HCT116 (cell line): ENCODE measurements at regions not wholly inside any gene's neighbourhood (a gene's known extent, or its start where the extent isn't known, plus 50 kb on each side); places are given as distances from the start of the nearest gene placed in this dataset.

ENCODE experiments used
- ATAC-seq: fragments of 200-7000 bp; cut with Tn5 transposase; 2 replicates; pipeline ENCODE4 v1.9.1; 2020; ENCODE audit warnings: mild to moderate bottlenecking, moderate library complexity
- BruUV-seq: library from RNA; stranded (reverse); fragments of 400-500 nt; replicated peaks from 2 replicates; lab custom pipeline; 2021; lab: Mats Ljungman, UMichigan
- CTCF ChIA-PET: fragments of 300-600 bp; sonication (Branson Sonifier 250); formaldehyde crosslinking; loops from one replicate; lab custom pipeline; 2021; ENCODE audit warnings: antibody characterized with exemption; lab: Charles Lee
- POLR2A ChIA-PET: fragments of 300-600, 350-600 bp; sonication (Branson Sonifier 250); formaldehyde crosslinking; loops from one replicate; lab custom pipeline; 2021; ENCODE audit warnings: antibody characterized with exemption; lab: Charles Lee
- RAD21 ChIA-PET, 2 experiments: fragments of 300-600 bp; sonication (Branson Sonifier 250); formaldehyde crosslinking; loops; one replicate each; lab custom pipeline; 2023; ENCODE audit warnings: low total read pairs in 2 of 2; ENCODE audit not compliant: uncharacterized antibody in 2 of 2, unreplicated experiment in 2 of 2, low non-redundant PET in 1 of 2; lab: Charles Lee
- DNase-seq: peaks from one replicate; pipeline ENCODE4 v3.0.0-alpha.2; 2010; ENCODE audit warnings: low read depth, low spot score
- H2AFZ ChIP-seq: fragments of 200-600 bp; shearing (Covaris generic), sonication (generic); 2 replicates; pipeline ENCODE4 v1.6.1; 2017; ENCODE audit warnings: low read depth, mixed run types, mixed read lengths, antibody characterized with exemption, low read length; ENCODE audit not compliant: poor library complexity, severe bottlenecking
- H3K27ac ChIP-seq: 2 replicates; pipeline ENCODE4 v1.5.1; 2012; ENCODE audit warnings: low read depth, low read length
- H3K27me3 ChIP-seq: fragments of 200-600 bp; sonication (generic); 2 replicates; pipeline ENCODE4 v1.6.1; 2016; ENCODE audit warnings: mixed run types, low read length, mixed read lengths; ENCODE audit not compliant: insufficient read depth
- H3K36me3 ChIP-seq, 2 experiments: fragments of 200-500 bp in 1 of 2; fragments of 200-600 bp in 1 of 2; sonication (Bioruptor generic) in 1 of 2; sonication (generic) in 1 of 2; 2 replicates each; pipeline versions ENCODE4 v1.5.1 to v1.6.1; 2014 to 2016; ENCODE audit warnings: low read length in 2 of 2, inconsistent platforms in 1 of 2, mixed read lengths in 1 of 2, mixed run types in 1 of 2; ENCODE audit not compliant: insufficient read depth in 2 of 2, control insufficient read depth in 1 of 2
- H3K4me1 ChIP-seq, 2 experiments: fragments of 200-600 bp in 1 of 2; sonication (generic) in 1 of 2; 2 replicates each; pipeline versions ENCODE4 v1.5.1 to v1.6.1; 2012 to 2017; ENCODE audit warnings: low read length in 2 of 2, inconsistent platforms in 1 of 2, mild to moderate bottlenecking in 1 of 2, mixed read lengths in 1 of 2, mixed run types in 1 of 2, moderate library complexity in 1 of 2; ENCODE audit not compliant: insufficient read depth in 2 of 2, control insufficient read depth in 1 of 2
- H3K4me2 ChIP-seq: fragments of 200-600 bp; sonication (generic); 2 replicates; pipeline ENCODE4 v1.6.1; 2017; ENCODE audit warnings: mixed run types, low read length, mixed read lengths
- H3K4me3 ChIP-seq, 2 experiments: fragments of 200-600 bp in 1 of 2; sonication (generic) in 1 of 2; replicated peaks in 1 of 2; 2 replicates each; pipeline ENCODE4 v1.5.1; 2011 to 2016; ENCODE audit warnings: low read length in 2 of 2, control low read depth in 1 of 2, low read depth in 1 of 2, mild to moderate bottlenecking in 1 of 2, mixed read lengths in 1 of 2, mixed run types in 1 of 2
- H3K79me2 ChIP-seq: fragments of 200-600 bp; sonication (generic); 2 replicates; pipeline ENCODE4 v1.6.1; 2017; ENCODE audit warnings: mild to moderate bottlenecking, mixed run types, low read length, moderate library complexity, mixed read lengths; ENCODE audit not compliant: insufficient read depth
- H3K9ac ChIP-seq: fragments of 200-600 bp; sonication (generic); 2 replicates; pipeline ENCODE4 v1.6.1; 2016; ENCODE audit warnings: low read length, mixed read lengths
- H3K9me2 ChIP-seq: fragments of 200-600 bp; sonication (generic), shearing (Covaris generic); 2 replicates; pipeline ENCODE4 v1.6.1; 2017; ENCODE audit warnings: mixed run types, mild to moderate bottlenecking, moderate library complexity; ENCODE audit not compliant: insufficient read depth
- H3K9me3 ChIP-seq, 2 experiments: fragments of 200-500 bp in 1 of 2; fragments of 200-600 bp in 1 of 2; sonication (Bioruptor generic) in 1 of 2; sonication (generic) in 1 of 2; 2 replicates each; pipeline ENCODE4 v1.6.1; 2014 to 2017; ENCODE audit warnings: low read length in 2 of 2, mixed read lengths in 2 of 2, inconsistent platforms in 1 of 2, low read depth in 1 of 2, mild to moderate bottlenecking in 1 of 2, mixed run types in 1 of 2, moderate library complexity in 1 of 2; ENCODE audit not compliant: control insufficient read depth in 1 of 2, insufficient read depth in 1 of 2
- H4K20me1 ChIP-seq: fragments of 200-600 bp; sonication (generic), shearing (Covaris generic); 2 replicates; pipeline ENCODE4 v1.6.1; 2017; ENCODE audit warnings: mixed run types, mild to moderate bottlenecking, moderate library complexity; ENCODE audit not compliant: insufficient read depth
- ATF3 ChIP-seq: IDR thresholded peaks from 2 replicates; pipeline ENCODE4 v1.6.1; 2012
- EZH2phosphoT487 ChIP-seq: fragments of 200-600 bp; IDR thresholded peaks from 2 replicates; pipeline ENCODE4 v1.6.1; 2018; ENCODE audit warnings: antibody characterized with exemption, borderline replicate concordance
- JUND ChIP-seq: IDR thresholded peaks from 2 replicates; pipeline ENCODE4 v1.6.1; 2012
- POLR2AphosphoS5 ChIP-seq: IDR thresholded peaks from 2 replicates; pipeline ENCODE4 v1.6.1; 2011; ENCODE audit warnings: mild to moderate bottlenecking, low read depth, low read length, moderate library complexity
- TCF7L2 ChIP-seq: IDR thresholded peaks from 2 replicates; pipeline ENCODE4 v1.7.0; 2011; ENCODE audit warnings: borderline replicate concordance, inconsistent platforms; ENCODE audit not compliant: insufficient read depth, insufficient read length; ENCODE audit errors: extremely low read depth
- intact Hi-C: fragments of 100-400 bp; cut with micrococcal nuclease; formaldehyde crosslinking; loops from 2 replicates; pipeline ENCODE4 v1.10.0; 2022

GRCh38 chr3:81022339-81022738 is 739.1 kb downstream of the GBE1 start:
- POLR2A ChIA-PET = no interaction called here
- Histone ChIP-seq H3K9ac (no peak overlapping the region), H3K27me3 (no peaks in the 10 kb centered on the region), H3K9me3 (peaks cover 0 to 17% of the 10 kb centered on the region in 2 experiments; a peak in 2 of 4 replicates), H3K79me2 (no peaks in the 10 kb centered on the region), H2AFZ (no peak overlapping the region), H3K4me3 (no peak overlapping the region), H4K20me1 (no peaks in the 10 kb centered on the region), H3K4me2 (no peak overlapping the region), H3K27ac (no peak overlapping the region), H3K4me1 (no peaks in the 10 kb centered on the region), H3K9me2 (no peaks in the 10 kb centered on the region), H3K36me3 (no peaks in the 10 kb centered on the region)
- CTCF ChIA-PET = no interaction called here
- TF ChIP-seq POLR2AphosphoS5 = no peak
- no peak for DNase-seq
- RAD21 ChIA-PET = no interaction called here
- intact Hi-C loops = no loop called here
- no peak for ATAC-seq
- BruUV-seq = no TSS peak

- Histone ChIP-seq H3K9ac (no peak overlapping the region), H3K4me1 (no peaks in the 10 kb centered on the region), H3K4me2 (no peak overlapping the region), H3K27me3 (no peaks in the 10 kb centered on the region), H4K20me1 (no peaks in the 10 kb centered on the region), H3K9me3 (peaks cover 0 to 10% of the 10 kb centered on the region in 2 experiments; a peak in 2 of 4 replicates), H3K9me2 (no peaks in the 10 kb centered on the region), H2AFZ (no peak overlapping the region), H3K4me3 (no peak overlapping the region), H3K27ac (no peak overlapping the region), H3K79me2 (no peaks in the 10 kb centered on the region), H3K36me3 (no peaks in the 10 kb centered on the region)
- no peak for ATAC-seq
- ChIA-PET POLR2A (no interaction called here), CTCF (no interaction called here), RAD21 (no interaction called here)
- intact Hi-C loops = no loop called here
- no peak for TF ChIP-seq EZH2phosphoT487
- TF ChIP-seq TCF7L2 = no peak
- TF ChIP-seq JUND = no peak
- no peak for TF ChIP-seq ATF3
- no peak for DNase-seq
- no TSS peak for BruUV-seq
Measured at GRCh38 chr3:81013360-81013759, 748.1 kb downstream of the GBE1 start.
